Cardiac fibroblast (primary cell): ENCODE measurements at regions not wholly inside any gene's neighbourhood (a gene's known extent, or its start where the extent isn't known, plus 50 kb on each side); places are given as distances from the start of the nearest gene placed in this dataset.

Source experiments
- DNase-seq, 2 donors: peaks; one replicate each; pipeline versions ENCODE4 v3.0.0 to v3.0.0-alpha.2; 2010; ENCODE audit warnings: low read depth in 2 of 2
- H3K4me3 ChIP-seq, 2 donors: replicated peaks in 1 of 2; 1 replicate in 1 of 2; 2 replicates in 1 of 2; pipeline ENCODE4 v1.5.1; 2011; ENCODE audit warnings: low read depth in 2 of 2, low read length in 2 of 2, mild to moderate bottlenecking in 2 of 2, moderate library complexity in 1 of 2
- CTCF ChIP-seq: IDR thresholded peaks from one replicate; pipeline ENCODE4 v1.5.1; 2011; ENCODE audit warnings: low read depth, mild to moderate bottlenecking, low read length, inconsistent platforms

DNA sequence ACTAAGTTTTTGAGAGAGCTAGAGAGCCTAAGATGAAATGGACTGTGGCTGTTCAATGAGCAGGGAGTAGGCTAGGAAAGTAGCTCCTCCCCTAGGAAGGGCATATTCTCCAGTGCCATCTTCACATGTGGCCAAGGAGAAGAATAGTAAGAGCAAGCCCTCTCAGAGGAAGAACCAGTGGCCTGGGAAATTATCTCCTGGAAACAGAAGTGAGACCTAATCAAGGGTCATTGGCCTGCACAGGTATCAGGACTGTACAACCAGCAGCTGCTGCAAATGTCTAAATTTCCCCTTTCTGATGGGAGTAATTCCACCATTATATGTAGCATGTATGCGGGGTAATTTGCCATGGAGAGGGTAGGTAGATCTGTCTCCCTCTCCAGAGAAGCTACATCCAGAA, 334.8 kb upstream of the RASGEF1B start:
- H3K4me3 ChIP-seq = no peak overlapping the region
- TF ChIP-seq CTCF = no peak

GRCh38 chr4:81804849-81805248, 333.1 kb upstream of the RASGEF1B start:
- no peak for TF ChIP-seq CTCF
- no peak overlapping the region for H3K4me3 ChIP-seq
- no peak for DNase-seq

More for the DNA sequence above, 334.8 kb upstream of the RASGEF1B start:
- no peak for DNase-seq

GRCh38 chr4:81802285-81802846, 330.7 kb upstream of the RASGEF1B start:
- no peak for DNase-seq
- no peak for TF ChIP-seq CTCF
- no peak overlapping the region for H3K4me3 ChIP-seq

DNA sequence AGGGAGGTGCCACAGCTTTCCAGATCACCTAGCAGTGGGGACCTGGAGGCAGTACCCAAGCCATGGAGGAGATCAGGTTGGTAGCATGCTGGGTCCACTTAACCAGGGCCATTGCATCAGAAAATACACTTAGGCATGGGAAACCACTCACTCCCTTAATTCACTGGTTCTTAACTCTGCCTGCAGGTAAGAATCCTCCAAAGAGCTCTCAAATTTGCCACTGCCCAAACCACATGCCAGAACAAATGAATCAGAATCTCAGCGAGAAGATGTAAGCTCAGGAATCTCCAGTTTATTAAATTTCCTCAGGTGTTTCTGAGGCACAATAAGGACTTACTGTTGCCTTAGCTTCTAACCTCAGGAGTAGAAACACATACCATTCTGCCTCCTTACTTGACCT, 327.7 kb upstream of the RASGEF1B start:
- no peak for TF ChIP-seq CTCF
- no peak overlapping the region for H3K4me3 ChIP-seq
- DNase-seq = no peak

GRCh38 chr4:81796790-81797528, 325.3 kb upstream of the RASGEF1B start:
- H3K4me3 ChIP-seq = no peak overlapping the region
- DNase-seq = no peak
- TF ChIP-seq CTCF = no peak

DNA sequence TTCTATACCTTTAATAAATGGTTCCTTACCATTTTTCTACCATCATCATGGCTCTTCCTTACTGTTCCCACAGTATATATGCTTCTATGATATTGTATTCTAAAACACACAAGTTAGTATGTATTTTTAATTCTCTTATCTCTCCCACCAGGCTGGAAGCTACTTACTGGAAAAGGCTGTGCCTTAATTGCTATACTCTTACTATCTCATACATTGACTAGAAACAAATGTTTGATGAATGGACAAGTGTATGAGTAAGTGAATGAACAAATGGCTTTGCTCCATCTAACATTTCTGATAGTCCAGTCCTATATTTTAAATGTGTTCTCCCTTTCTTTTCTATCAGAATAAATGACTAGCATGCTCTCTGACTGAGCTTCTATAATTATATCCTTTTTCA, 320.8 kb upstream of the RASGEF1B start:
- H3K4me3 ChIP-seq = no peak overlapping the region
- DNase-seq = no peak
- no peak for TF ChIP-seq CTCF
